HUES48 (cell line): ENCODE measurements at regions not wholly inside any gene's neighbourhood (a gene's known extent, or its start where the extent isn't known, plus 50 kb on each side); places are given as distances from the start of the nearest gene placed in this dataset.
"Not testable (repeated sequence)": the region's sequence is repeated elsewhere in the genome, so short reads cannot be mapped to it uniquely, and the experiment has no call there.

Source experiments
- H3K27ac ChIP-seq: one replicate; pipeline ENCODE4 v1.7.0; 2013; ENCODE audit warnings: low read depth, low read length, inconsistent platforms
- H3K27me3 ChIP-seq: 2 replicates; pipeline ENCODE4 v1.6.1; 2013; ENCODE audit warnings: mild to moderate bottlenecking, low read length; ENCODE audit not compliant: control insufficient read depth, insufficient read depth
- H3K36me3 ChIP-seq: 2 replicates; pipeline ENCODE4 v1.6.1; 2013; ENCODE audit warnings: low read length; ENCODE audit not compliant: control insufficient read depth, insufficient read depth
- H3K4me1 ChIP-seq: 2 replicates; pipeline ENCODE4 v1.6.1; 2013; ENCODE audit warnings: mild to moderate bottlenecking, low read length; ENCODE audit not compliant: control insufficient read depth, insufficient read depth
- H3K4me3 ChIP-seq: 2 replicates; pipeline ENCODE4 v1.5.1; 2013; ENCODE audit warnings: mild to moderate bottlenecking, low read depth, low read length
- H3K9ac ChIP-seq: 2 replicates; pipeline ENCODE4 v1.6.1; 2013; ENCODE audit warnings: mild to moderate bottlenecking, low read depth, low read length, moderate library complexity
- H3K9me3 ChIP-seq: 2 replicates; pipeline ENCODE4 v1.6.1; 2013; ENCODE audit warnings: low read length; ENCODE audit not compliant: control insufficient read depth, insufficient read depth

DNA sequence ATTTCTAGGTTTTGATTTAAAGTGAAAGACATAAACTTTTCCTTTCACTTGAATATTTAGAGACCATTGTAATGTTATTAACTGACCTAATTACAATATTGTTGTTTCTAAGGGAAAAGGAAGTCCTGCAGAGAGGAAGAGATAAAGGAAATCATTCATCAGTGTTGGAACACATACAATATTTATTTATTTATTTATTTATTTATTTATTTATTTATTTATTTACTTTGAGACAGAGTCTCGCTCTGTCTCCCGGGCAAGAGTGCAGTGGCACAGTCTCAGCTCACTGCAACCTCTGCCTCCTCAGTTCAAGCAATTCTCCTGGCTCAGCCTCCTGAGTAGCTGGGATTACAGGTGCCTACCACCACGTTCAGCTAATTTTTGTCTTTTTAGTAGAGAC lies 668.6 kb upstream of the NEGR1 start:
- not testable (repeated sequence) for H3K27ac ChIP-seq, H3K4me3 ChIP-seq, H3K36me3 ChIP-seq, H3K27me3 ChIP-seq, H3K9me3 ChIP-seq, H3K9ac ChIP-seq
- peaks cover 16% of the 10 kb centered on the region for H3K4me1 ChIP-seq

DNA sequence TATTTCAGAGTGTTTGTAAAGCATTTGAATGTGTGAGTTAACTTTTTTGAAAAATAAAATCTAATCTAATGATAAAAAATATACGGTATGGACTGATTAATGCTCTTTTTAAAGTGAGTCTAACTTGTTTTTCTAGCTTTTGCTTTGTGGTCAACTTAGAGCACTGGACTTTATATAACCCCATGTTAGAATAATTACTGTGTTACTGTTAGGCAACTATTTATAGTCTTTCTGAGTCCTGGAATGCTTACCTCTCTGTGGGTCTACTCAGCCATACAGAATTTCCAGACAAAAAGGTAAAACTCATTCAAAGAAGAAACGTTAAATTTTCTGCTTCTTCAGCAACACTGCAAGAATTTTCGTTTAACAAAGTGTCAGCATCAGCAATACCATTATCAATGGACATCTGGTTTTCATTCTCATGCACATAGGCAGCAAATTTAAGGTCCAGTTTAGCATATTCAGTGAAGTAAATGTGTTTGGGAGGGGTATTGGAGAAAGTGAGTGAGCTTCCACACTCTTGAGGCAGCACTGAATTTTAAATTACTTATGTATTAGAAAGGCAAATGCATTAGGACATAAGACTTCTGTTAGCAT lies 664.7 kb upstream of the NEGR1 start:
- H3K9me3 ChIP-seq = no peaks in the 10 kb centered on the region
- H3K4me3 ChIP-seq = no peak overlapping the region
- H3K4me1 ChIP-seq = peaks cover 35% of the 10 kb centered on the region
- H3K27me3 ChIP-seq = no peaks in the 10 kb centered on the region
- H3K27ac ChIP-seq = no peak overlapping the region
- H3K36me3 ChIP-seq = no peaks in the 10 kb centered on the region
- H3K9ac ChIP-seq = no peak overlapping the region

DNA sequence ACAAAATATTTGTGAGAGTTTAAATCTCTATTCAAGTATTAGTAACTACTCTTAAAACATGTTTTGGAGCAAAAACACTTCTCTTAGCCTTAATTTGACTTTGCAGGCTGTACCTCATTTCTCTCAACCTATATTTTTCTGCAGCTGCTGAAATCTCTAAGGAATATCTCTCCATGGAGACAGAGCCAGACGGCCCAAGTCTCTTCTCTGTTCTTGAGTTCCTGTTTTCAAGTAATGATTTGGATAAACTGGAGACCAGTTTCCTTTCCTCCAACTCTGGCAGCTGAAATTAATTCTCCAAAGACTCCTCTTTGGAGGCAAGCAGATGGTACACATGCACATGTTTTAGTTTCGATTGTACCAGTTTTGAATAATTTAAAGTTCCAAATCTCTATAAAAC lies 659.7 kb upstream of the NEGR1 start:
- H3K27me3 ChIP-seq = no peaks in the 10 kb centered on the region
- H3K4me1 ChIP-seq = peaks cover 26% of the 10 kb centered on the region
- no peak overlapping the region for H3K4me3 ChIP-seq
- no peaks in the 10 kb centered on the region for H3K36me3 ChIP-seq
- no peak overlapping the region for H3K27ac ChIP-seq
- H3K9ac ChIP-seq = no peak overlapping the region
- H3K9me3 ChIP-seq = no peaks in the 10 kb centered on the region

DNA sequence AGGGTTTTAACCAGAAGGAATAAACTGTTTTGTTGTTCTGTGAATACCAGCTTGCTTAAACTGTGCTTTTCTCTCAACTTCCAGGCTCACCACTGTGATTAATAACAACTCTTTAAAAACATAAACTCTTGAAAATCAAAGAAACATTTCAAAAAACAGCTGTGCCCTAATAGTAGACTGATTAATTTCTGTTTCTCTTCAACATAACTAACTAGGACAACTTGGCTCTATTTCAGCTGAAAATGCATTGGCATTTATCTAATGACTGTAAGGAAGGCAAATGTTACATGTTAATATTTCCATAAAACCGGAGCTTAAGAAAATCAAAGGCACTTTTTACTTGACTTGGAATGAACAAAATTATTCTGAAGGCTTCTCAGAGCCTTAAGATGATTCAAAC lies 656.1 kb upstream of the NEGR1 start:
- Histone ChIP-seq H3K4me3 (no peak overlapping the region), H3K36me3 (no peaks in the 10 kb centered on the region), H3K27me3 (no peaks in the 10 kb centered on the region), H3K9ac (no peak overlapping the region), H3K4me1 (peaks cover 9% of the 10 kb centered on the region), H3K9me3 (no peaks in the 10 kb centered on the region), H3K27ac (no peak overlapping the region)

DNA sequence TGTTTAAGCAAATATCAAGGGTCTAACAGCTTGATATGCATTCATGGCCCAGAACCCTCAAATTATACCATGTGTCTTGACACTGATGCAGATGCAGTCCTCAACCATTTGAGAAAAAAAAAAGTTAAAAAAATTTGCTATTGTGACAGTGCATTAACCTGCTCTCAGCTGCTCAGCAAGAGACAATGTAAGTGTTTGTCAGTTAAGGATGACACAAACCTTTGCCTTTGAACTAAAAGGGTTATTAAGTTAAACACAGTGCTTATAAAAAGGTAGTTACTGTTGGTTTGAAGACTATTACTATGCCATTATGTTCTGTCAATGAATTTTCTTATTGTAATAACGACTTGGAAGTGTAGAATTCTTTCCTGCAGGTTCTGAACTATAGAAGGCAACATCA lies 655.6 kb upstream of the NEGR1 start:
- H3K9ac ChIP-seq = no peak overlapping the region
- H3K27ac ChIP-seq = no peak overlapping the region
- no peaks in the 10 kb centered on the region for H3K36me3 ChIP-seq
- no peak overlapping the region for H3K4me3 ChIP-seq
- peaks cover 7% of the 10 kb centered on the region for H3K4me1 ChIP-seq
- no peaks in the 10 kb centered on the region for H3K9me3 ChIP-seq
- no peaks in the 10 kb centered on the region for H3K27me3 ChIP-seq

DNA sequence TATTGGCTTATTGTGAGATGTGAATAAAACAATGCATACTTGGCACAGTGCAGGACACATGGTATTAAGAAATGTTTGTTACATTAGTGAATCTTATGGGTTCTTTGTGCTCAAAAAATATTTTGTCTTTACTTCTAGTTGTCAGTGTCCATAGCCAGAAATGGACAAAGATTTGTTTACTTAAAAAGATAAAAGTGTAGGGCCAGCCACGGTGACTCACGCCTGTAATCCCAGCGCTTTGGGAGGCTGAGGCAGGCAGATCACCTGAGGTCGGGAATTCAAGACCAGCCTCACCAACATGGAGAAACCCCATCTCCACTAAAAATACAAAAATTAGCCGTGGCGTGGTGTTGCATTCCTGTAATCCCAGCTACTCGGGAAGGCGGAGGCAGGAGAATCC lies 654.6 kb upstream of the NEGR1 start:
- Histone ChIP-seq H3K9ac (no peak overlapping the region), H3K36me3 (no peaks in the 10 kb centered on the region), H3K27me3 (no peaks in the 10 kb centered on the region), H3K9me3 (peaks cover 3% of the 10 kb centered on the region; the same call in 1 of the 2 replicates), H3K4me3 (no peak overlapping the region), H3K27ac (no peak overlapping the region), H3K4me1 (no peaks in the 10 kb centered on the region; the same call in 1 of the 2 replicates)

DNA sequence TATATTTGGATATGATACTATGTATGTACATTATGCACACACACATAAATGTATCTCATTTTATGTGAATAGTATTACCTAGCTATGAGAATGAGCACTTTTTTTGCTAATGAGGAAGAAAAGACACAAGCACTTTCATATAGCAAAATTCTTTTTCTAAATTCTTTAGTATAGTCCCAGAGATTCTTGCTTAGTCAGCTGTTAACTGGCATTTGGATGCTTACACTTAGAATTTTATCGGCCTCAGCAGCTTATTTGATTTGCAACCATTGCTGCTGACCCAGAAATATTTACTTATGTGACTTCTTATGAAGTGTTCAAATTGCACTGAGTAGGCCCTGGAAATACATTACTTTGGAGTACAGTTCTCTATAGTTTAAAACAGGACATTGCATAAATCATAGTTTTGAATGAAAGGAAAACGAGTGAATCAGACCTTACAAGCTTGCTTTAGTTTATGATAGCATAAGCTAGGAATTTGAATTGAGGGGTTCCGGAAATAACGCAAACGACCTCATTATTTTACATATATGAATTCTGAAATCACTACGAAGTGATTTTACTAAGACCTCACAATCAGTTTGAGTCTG lies 653.9 kb upstream of the NEGR1 start:
- peaks cover 3% of the 10 kb centered on the region; the same call in 1 of the 2 replicates for H3K9me3 ChIP-seq
- H3K27ac ChIP-seq = no peak overlapping the region
- no peaks in the 10 kb centered on the region for H3K36me3 ChIP-seq
- H3K4me3 ChIP-seq = no peak overlapping the region
- no peak overlapping the region for H3K9ac ChIP-seq
- no peaks in the 10 kb centered on the region; the same call in 1 of the 2 replicates for H3K4me1 ChIP-seq
- no peaks in the 10 kb centered on the region for H3K27me3 ChIP-seq

DNA sequence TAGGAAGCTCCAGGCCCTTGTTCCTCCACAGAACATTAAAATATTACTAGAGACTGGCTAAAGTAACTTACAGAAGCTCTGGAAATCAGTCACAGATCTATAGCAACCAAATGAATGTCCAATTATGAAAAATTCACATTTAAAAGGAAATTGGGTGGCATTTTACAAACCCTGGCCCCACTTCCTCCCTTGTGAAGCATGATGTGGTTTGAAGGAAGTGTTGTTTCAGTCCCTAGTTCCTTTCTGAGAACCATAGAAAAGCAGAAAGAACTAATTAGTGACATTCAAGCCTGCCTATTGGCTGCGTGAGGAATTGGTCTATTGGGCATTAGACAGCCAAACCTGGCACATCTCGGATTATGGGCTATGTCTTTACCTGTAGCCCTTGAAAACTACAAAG lies 649.7 kb upstream of the NEGR1 start:
- Histone ChIP-seq H3K4me1 (peaks cover 7% of the 10 kb centered on the region; the same call in 1 of the 2 replicates), H3K9me3 (peaks cover 3% of the 10 kb centered on the region; the same call in 1 of the 2 replicates), H3K9ac (no peak overlapping the region), H3K4me3 (no peak overlapping the region), H3K27ac (no peak overlapping the region), H3K27me3 (no peaks in the 10 kb centered on the region), H3K36me3 (no peaks in the 10 kb centered on the region)

DNA sequence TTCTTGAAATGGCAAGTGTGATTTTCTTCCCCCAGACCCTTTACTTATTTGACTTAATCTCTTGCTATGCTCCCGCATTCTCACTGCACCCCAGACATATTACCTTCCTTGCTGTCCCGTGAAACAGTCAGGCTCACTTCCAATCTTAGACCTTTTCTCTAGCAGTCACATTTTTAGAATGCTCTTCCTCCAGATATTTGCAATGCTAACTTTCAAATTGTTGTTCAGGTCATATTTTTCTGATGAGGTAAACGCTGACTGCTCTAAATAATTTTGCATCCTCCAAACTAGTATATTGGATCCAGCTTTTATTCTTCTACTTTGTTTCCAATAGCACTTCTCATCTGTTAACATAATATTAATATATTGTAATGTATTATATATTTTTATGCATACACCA lies 648.2 kb upstream of the NEGR1 start:
- Histone ChIP-seq H3K27me3 (no peaks in the 10 kb centered on the region), H3K27ac (no peak overlapping the region), H3K4me1 (peaks cover 11% of the 10 kb centered on the region; the same call in 1 of the 2 replicates), H3K36me3 (no peaks in the 10 kb centered on the region), H3K9ac (no peak overlapping the region), H3K9me3 (peaks cover 3% of the 10 kb centered on the region; the same call in 1 of the 2 replicates), H3K4me3 (no peak overlapping the region)

DNA sequence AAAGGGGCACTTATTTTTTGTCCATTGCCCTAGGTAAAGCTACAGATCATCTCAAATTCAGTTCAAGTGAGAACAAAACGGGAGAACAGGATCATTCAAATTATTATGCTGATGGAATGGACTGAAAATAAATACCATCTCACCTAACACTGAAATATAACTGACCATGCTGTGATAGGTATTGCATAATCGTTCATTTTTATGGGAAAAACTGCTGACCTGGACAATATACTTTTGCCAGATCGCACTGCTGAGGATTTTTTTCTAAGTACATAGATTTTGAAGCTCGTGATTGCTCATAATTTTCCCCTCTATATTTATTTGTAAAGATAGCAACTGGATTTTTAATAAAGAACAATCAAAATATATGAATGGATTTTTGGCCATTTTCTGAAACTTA lies 636.6 kb upstream of the NEGR1 start:
- no peak overlapping the region for H3K9ac ChIP-seq
- H3K4me1 ChIP-seq = peaks cover 11% of the 10 kb centered on the region
- no peaks in the 10 kb centered on the region for H3K27me3 ChIP-seq
- no peaks in the 10 kb centered on the region for H3K9me3 ChIP-seq
- H3K36me3 ChIP-seq = no peaks in the 10 kb centered on the region
- H3K27ac ChIP-seq = no peak overlapping the region
- no peak overlapping the region for H3K4me3 ChIP-seq

DNA sequence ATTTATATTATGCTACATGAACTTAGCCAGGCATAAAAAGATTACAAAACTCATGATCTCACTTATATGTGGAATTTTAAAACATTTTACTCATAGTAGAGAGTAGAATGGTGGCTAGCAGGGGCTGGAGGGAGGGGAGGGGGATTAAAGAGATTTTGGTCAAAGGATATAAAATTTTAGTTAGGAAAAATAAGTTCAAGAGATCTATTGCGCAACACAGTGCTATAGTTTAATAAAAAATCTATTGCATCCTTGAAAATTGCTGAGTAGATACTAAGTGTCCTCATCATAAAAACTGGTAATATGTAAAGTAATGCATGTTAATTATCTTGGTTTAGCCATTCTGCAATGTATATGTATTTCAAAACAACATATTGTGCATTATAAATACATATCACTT lies 635.6 kb upstream of the NEGR1 start:
- Histone ChIP-seq H3K9ac (no peak overlapping the region), H3K9me3 (no peaks in the 10 kb centered on the region), H3K4me3 (no peak overlapping the region), H3K36me3 (no peaks in the 10 kb centered on the region), H3K4me1 (peaks cover 11% of the 10 kb centered on the region), H3K27ac (no peak overlapping the region), H3K27me3 (no peaks in the 10 kb centered on the region)
